Breast epithelium (tissue), 4 donors: ENCODE measurements at regions not wholly inside any gene's neighbourhood (a gene's known extent, or its start where the extent isn't known, plus 50 kb on each side); places are given as distances from the start of the nearest gene placed in this dataset.
"Not testable (repeated sequence)": the region's sequence is repeated elsewhere in the genome, so short reads cannot be mapped to it uniquely, and the experiment has no call there.

Experiments used
- DNase-seq, 2 donors: peaks; one replicate each; pipeline ENCODE4 v3.0.0-alpha.2; 2019; ENCODE audit warnings: low spot score in 2 of 2
- H3K27ac ChIP-seq, 2 donors: fragments of 200-600 bp; sonication (generic) in 1 of 2; one replicate each; pipeline ENCODE4 v1.5.1; 2016 to 2019; ENCODE audit warnings: mild to moderate bottlenecking in 1 of 2
- H3K27me3 ChIP-seq, 2 donors: fragments of 200-600 bp; sonication (generic) in 1 of 2; one replicate each; pipeline versions ENCODE4 v1.5.1 to v1.6.0; 2017 to 2019; ENCODE audit warnings: control low read depth in 1 of 2, mild to moderate bottlenecking in 1 of 2
- H3K36me3 ChIP-seq: fragments of 200-600 bp; one replicate; pipeline ENCODE4 v1.5.1; 2019
- H3K4me1 ChIP-seq, 2 donors: fragments of 200-600 bp; sonication (generic); one replicate each; pipeline ENCODE4 v1.5.1; 2016 to 2019; ENCODE audit warnings: control low read depth in 1 of 2
- H3K4me3 ChIP-seq, 3 donors: fragments of 200-600 bp; sonication (generic); 1 replicate in 2 of 3; 2 replicates in 1 of 3; pipeline ENCODE4 v1.5.1; 2016 to 2019; ENCODE audit warnings: mild to moderate bottlenecking in 3 of 3, moderate library complexity in 2 of 3
- H3K9me3 ChIP-seq, 2 donors: fragments of 200-600 bp; sonication (generic) in 1 of 2; one replicate each; pipeline ENCODE4 v1.5.1; 2016 to 2019; ENCODE audit warnings: control low read depth in 1 of 2
- CTCF ChIP-seq, 3 donors: fragments of 450-650 bp; IDR thresholded peaks; one replicate each; pipeline ENCODE4 v1.5.1; 2016 to 2017; ENCODE audit warnings: antibody characterized with exemption in 3 of 3, mild to moderate bottlenecking in 3 of 3, moderate library complexity in 3 of 3
- POLR2A ChIP-seq: fragments of 450-650 bp; IDR thresholded peaks from one replicate; pipeline ENCODE4 v1.6.1; 2016; ENCODE audit warnings: antibody characterized with exemption, mild to moderate bottlenecking, moderate library complexity
- POLR2AphosphoS5 ChIP-seq, 3 donors: sonication (generic); formaldehyde crosslinking; IDR thresholded peaks; one replicate each; pipeline ENCODE4 v1.6.1; 2017; ENCODE audit warnings: antibody characterized with exemption in 3 of 3
- intact Hi-C: fragments of 100-400 bp; cut with DNase I; formaldehyde crosslinking; loops from one replicate; pipeline ENCODE4 v1.15.1; 2023; ENCODE audit warnings: low total_unique reads

- Histone ChIP-seq H3K4me3 (no peak overlapping the region), H3K36me3 (no peaks in the 10 kb centered on the region), H3K27ac (no peak overlapping the region), H3K9me3 (peaks cover 0 to 7% of the 10 kb centered on the region in 2 donors), H3K4me1 (no peaks in the 10 kb centered on the region), H3K27me3 (no peaks in the 10 kb centered on the region)
- DNase-seq: no peak
- TF ChIP-seq POLR2AphosphoS5 (IDR thresholded peaks at IDR 0.05) (no peak), POLR2A (no peak), CTCF (IDR thresholded peaks at IDR 0.05) (no peak)
- intact Hi-C loops: no loop called here
Observed at GRCh38 chr4:97123573-97123972, 1019.7 kb downstream of the STPG2 start.

GRCh38 chr4:97132435-97132834 is 1010.8 kb downstream of the STPG2 start:
- intact Hi-C loops: no loop called here
- no peaks in the 10 kb centered on the region for H3K36me3 ChIP-seq
- H3K4me1 ChIP-seq: no peaks in the 10 kb centered on the region
- no peak overlapping the region for H3K4me3 ChIP-seq
- no peak overlapping the region for H3K27ac ChIP-seq
- no peaks in the 10 kb centered on the region for H3K27me3 ChIP-seq
- DNase-seq: no peak
- H3K9me3 ChIP-seq: no peaks in the 10 kb centered on the region
- TF ChIP-seq POLR2A: no peak

GRCh38 chr4:97134456-97134855 is 1008.8 kb downstream of the STPG2 start:
- intact Hi-C loops: no loop called here
- H3K27ac ChIP-seq: no peak overlapping the region
- no peaks in the 10 kb centered on the region for H3K4me1 ChIP-seq
- no peaks in the 10 kb centered on the region for H3K9me3 ChIP-seq
- no peaks in the 10 kb centered on the region for H3K36me3 ChIP-seq
- no peak overlapping the region for H3K4me3 ChIP-seq
- no peak for DNase-seq
- TF ChIP-seq POLR2A (no peak), POLR2AphosphoS5 (IDR thresholded peaks at IDR 0.05) (no peak), CTCF (IDR thresholded peaks at IDR 0.05) (no peak)
- no peaks in the 10 kb centered on the region for H3K27me3 ChIP-seq

GRCh38 chr4:97139791-97140190 is 1003.5 kb downstream of the STPG2 start:
- TF ChIP-seq POLR2A (no peak), CTCF (IDR thresholded peaks at IDR 0.05) (no peak), POLR2AphosphoS5 (IDR thresholded peaks at IDR 0.05) (no peak)
- no peak for DNase-seq
- Histone ChIP-seq H3K36me3 (no peaks in the 10 kb centered on the region), H3K27ac (no peak overlapping the region), H3K27me3 (no peaks in the 10 kb centered on the region), H3K4me3 (no peak overlapping the region), H3K9me3 (no peaks in the 10 kb centered on the region), H3K4me1 (no peaks in the 10 kb centered on the region)
- intact Hi-C loops: no loop called here

GRCh38 chr4:97140545-97140944 is 1002.7 kb downstream of the STPG2 start:
- intact Hi-C loops: no loop called here
- H3K27ac ChIP-seq: no peak overlapping the region
- TF ChIP-seq POLR2AphosphoS5 (IDR thresholded peaks at IDR 0.05): no peak
- TF ChIP-seq CTCF (IDR thresholded peaks at IDR 0.05): no peak
- H3K4me3 ChIP-seq: no peak overlapping the region
- no peak for DNase-seq
- no peaks in the 10 kb centered on the region for H3K36me3 ChIP-seq
- H3K4me1 ChIP-seq: no peaks in the 10 kb centered on the region
- H3K9me3 ChIP-seq: no peaks in the 10 kb centered on the region
- H3K27me3 ChIP-seq: no peaks in the 10 kb centered on the region

- H3K9me3 ChIP-seq, DNase-seq, H3K36me3 ChIP-seq, H3K4me3 ChIP-seq, intact Hi-C loops, H3K27me3 ChIP-seq, H3K27ac ChIP-seq, H3K4me1 ChIP-seq: not testable (repeated sequence)
Observed at GRCh38 chr4:97141332-97141731, 1001.9 kb downstream of the STPG2 start.
